A549 (cell line): ENCODE measurements at regions not wholly inside any gene's neighbourhood (a gene's known extent, or its start where the extent isn't known, plus 50 kb on each side); places are given as distances from the start of the nearest gene placed in this dataset.
"Not testable (repeated sequence)": the region's sequence is repeated elsewhere in the genome, so short reads cannot be mapped to it uniquely, and the experiment has no call there.

ENCODE experiments used
- ATAC-seq, 2 experiments: fragments of 200-7000 bp in 1 of 2; fragments of >200 bp in 1 of 2; cut with Nextera tagmentation in 1 of 2; cut with Tn5 transposase in 1 of 2; 3 replicates each; pipeline versions ENCODE4 v1.8.0 to v1.9.1; 2018 to 2020; ENCODE audit warnings: mild to moderate bottlenecking in 1 of 2, moderate library complexity in 1 of 2
- CTCF ChIA-PET: fragments of 300-600 bp; sonication (Branson Sonifier 250); formaldehyde crosslinking; extraction: SDS; loops from one replicate; lab custom pipeline; 2021; ENCODE audit warnings: antibody characterized with exemption, inconsistent platforms; lab: Yijun Ruan, JAX
- POLR2A ChIA-PET: fragments of 350-600 bp; formaldehyde crosslinking; extraction: SDS; loops from one replicate; lab custom pipeline; 2021; ENCODE audit warnings: antibody characterized with exemption, inconsistent platforms; lab: Yijun Ruan, JAX
- DNase-seq, 2 experiments: peaks; one replicate each; pipeline versions ENCODE4 v3.0.0 to v3.0.0-alpha.2; 2011 to 2016; ENCODE audit warnings: low read depth in 1 of 2, low spot score in 1 of 2
- FAIRE-seq: peaks from 2 replicates; lab custom pipeline; 2011; peaks lifted over from hg19 to GRCh38; lab: Jason Lieb, UNC
- H3K27ac ChIP-seq, 2 experiments: fragments of >200 bp; sonication (Bioruptor Twin); formaldehyde crosslinking; 3 replicates each; pipeline ENCODE4 v1.5.1; 2016 to 2017
- H3K4me1 ChIP-seq: fragments of >200 bp; sonication (Bioruptor Twin); formaldehyde crosslinking; 3 replicates; pipeline ENCODE4 v1.6.1; 2016
- H3K4me2 ChIP-seq: fragments of >200 bp; sonication (Bioruptor Twin); formaldehyde crosslinking; 3 replicates; pipeline ENCODE4 v1.6.1; 2016
- H3K4me3 ChIP-seq: fragments of >200 bp; sonication (Bioruptor Twin); formaldehyde crosslinking; 3 replicates; pipeline ENCODE4 v1.5.1; 2016
- H3K9me3 ChIP-seq: fragments of >200 bp; sonication (Bioruptor Twin); formaldehyde crosslinking; 3 replicates; pipeline ENCODE4 v1.6.1; 2016
- BHLHE40 ChIP-seq: IDR thresholded peaks from 2 replicates; pipeline ENCODE4 v1.6.1; 2012; ENCODE audit warnings: low read depth, low read length, inconsistent platforms
- CEBPB ChIP-seq, 2 experiments: fragments of >200 bp in 1 of 2; sonication (Bioruptor Twin) in 1 of 2; formaldehyde crosslinking in 1 of 2; IDR thresholded peaks; 2 replicates each; pipeline ENCODE4 v1.6.1; 2012 to 2016
- CHD2 ChIP-seq: fragments of 150-350 bp; IDR thresholded peaks from 2 replicates; pipeline ENCODE4 v1.6.1; 2014; ENCODE audit warnings: low read length; ENCODE audit not compliant: partially characterized antibody
- EHMT2 ChIP-seq: fragments of 200-600 bp; sonication (generic); IDR thresholded peaks from 2 replicates; pipeline ENCODE4 v1.6.1; 2016; ENCODE audit warnings: antibody characterized with exemption, low read depth, mild to moderate bottlenecking, moderate library complexity
- EP300 ChIP-seq, 2 experiments: fragments of >200 bp; sonication (Bioruptor Twin); formaldehyde crosslinking; IDR thresholded peaks; 2 replicates in 1 of 2; 3 replicates in 1 of 2; pipeline ENCODE4 v1.6.1; 2016 to 2017
- FOXS1 ChIP-seq: fragments of 250-450 bp; sonication (Bioruptor Pico); IDR thresholded peaks from 2 replicates; pipeline ENCODE4 v1.5.0; 2020; ENCODE audit warnings: mild to moderate bottlenecking, moderate library complexity
- GATA3 ChIP-seq: IDR thresholded peaks from 2 replicates; pipeline ENCODE4 v1.6.1; 2012; ENCODE audit warnings: borderline replicate concordance
- HOXB5 ChIP-seq: fragments of 250-450 bp; sonication (Bioruptor Pico); IDR thresholded peaks from 2 replicates; pipeline ENCODE4 v1.5.0; 2020; ENCODE audit warnings: mild to moderate bottlenecking, moderate library complexity
- JUN ChIP-seq, 2 experiments: fragments of >200 bp; sonication (Bioruptor Twin); formaldehyde crosslinking; IDR thresholded peaks; 2 replicates in 1 of 2; 3 replicates in 1 of 2; pipeline ENCODE4 v1.6.1; 2016 to 2017
- JUNB ChIP-seq: fragments of >200 bp; sonication (Bioruptor Twin); formaldehyde crosslinking; IDR thresholded peaks from 2 replicates; pipeline ENCODE4 v1.6.1; 2016
- KDM1A ChIP-seq: fragments of 200-600 bp; sonication (generic); IDR thresholded peaks from 2 replicates; pipeline ENCODE4 v1.6.1; 2016; ENCODE audit warnings: low read depth, mild to moderate bottlenecking
- KDM5A ChIP-seq: fragments of 200-600 bp; sonication (generic); IDR thresholded peaks from 2 replicates; pipeline ENCODE4 v1.6.1; 2016; ENCODE audit warnings: antibody characterized with exemption, mild to moderate bottlenecking
- MYC ChIP-seq: IDR thresholded peaks from 2 replicates; pipeline ENCODE4 v1.6.1; 2012; ENCODE audit warnings: mild to moderate bottlenecking, inconsistent platforms, low read length, improper control_type of control experiment, borderline replicate concordance
- NFE2L2 ChIP-seq: fragments of 150-350 bp; conservative IDR thresholded peaks from 2 replicates; pipeline ENCODE4 v1.6.1; 2014; ENCODE audit warnings: low read length
- POLR2AphosphoS2 ChIP-seq: conservative IDR thresholded peaks from 2 replicates; pipeline ENCODE4 v1.6.1; 2012; ENCODE audit warnings: low read length, improper control_type of control experiment, inconsistent platforms
- RARB ChIP-seq: fragments of 250-450 bp; sonication (Bioruptor Pico); IDR thresholded peaks from 2 replicates; pipeline ENCODE4 v1.8.0; 2021; ENCODE audit warnings: mild to moderate bottlenecking, moderate library complexity
- RCOR1 ChIP-seq: fragments of 150-350 bp; IDR thresholded peaks from 2 replicates; pipeline ENCODE4 v1.6.1; 2014; ENCODE audit warnings: antibody characterized with exemption, low read length, low read depth
- RNF2 ChIP-seq: fragments of 200-600 bp; sonication (generic); IDR thresholded peaks from 2 replicates; pipeline ENCODE4 v1.6.1; 2016; ENCODE audit warnings: low read depth, mild to moderate bottlenecking, antibody characterized with exemption, moderate library complexity, borderline replicate concordance
- SREBF2 ChIP-seq: fragments of 450-650 bp; IDR thresholded peaks from 2 replicates; pipeline ENCODE4 v1.6.1; 2014; ENCODE audit warnings: mild to moderate bottlenecking, moderate library complexity
- TFCP2L1 ChIP-seq: fragments of 250-450 bp; sonication (Bioruptor Pico); IDR thresholded peaks from 2 replicates; pipeline ENCODE4 v1.5.0; 2021; ENCODE audit warnings: mild to moderate bottlenecking
- ZC3H11A ChIP-seq: fragments of 450-650 bp; IDR thresholded peaks from 2 replicates; pipeline ENCODE4 v1.6.1; 2014; ENCODE audit warnings: antibody characterized with exemption, mild to moderate bottlenecking
- WGBS: methylation state at CpG from one replicate; pipeline ENCODE4 v1.1.6; 2017; ENCODE audit errors: missing lambda C conversion rate; 5-methylcytosine and 5-hydroxymethylcytosine counted together
- TF ChIP-seq, protein P1 (sequence below): fragments of 150-350 bp; IDR thresholded peaks from 2 replicates; pipeline ENCODE4 v1.6.1; 2014; ENCODE audit warnings: low read depth, mild to moderate bottlenecking, low read length
- TF ChIP-seq, protein P2 (sequence below): fragments of >200 bp; sonication (Bioruptor Twin); formaldehyde crosslinking; IDR thresholded peaks from 3 replicates; pipeline ENCODE4 v1.6.1; 2016
- TF ChIP-seq, protein P3 (sequence below): fragments of >200 bp; sonication (Bioruptor Twin); formaldehyde crosslinking; IDR thresholded peaks from 2 replicates; pipeline ENCODE4 v1.6.1; 2016
- TF ChIP-seq, protein P4 (sequence below): fragments of 200-600 bp; sonication (generic); IDR thresholded peaks from 2 replicates; pipeline ENCODE4 v1.6.1; 2016; ENCODE audit warnings: antibody characterized with exemption, mild to moderate bottlenecking, moderate library complexity
- TF ChIP-seq, protein P5 (sequence below): fragments of 250-450 bp; sonication (Bioruptor Pico); IDR thresholded peaks from 2 replicates; pipeline ENCODE4 v1.5.0; 2021; ENCODE audit warnings: mild to moderate bottlenecking, moderate library complexity, borderline replicate concordance

DNA sequence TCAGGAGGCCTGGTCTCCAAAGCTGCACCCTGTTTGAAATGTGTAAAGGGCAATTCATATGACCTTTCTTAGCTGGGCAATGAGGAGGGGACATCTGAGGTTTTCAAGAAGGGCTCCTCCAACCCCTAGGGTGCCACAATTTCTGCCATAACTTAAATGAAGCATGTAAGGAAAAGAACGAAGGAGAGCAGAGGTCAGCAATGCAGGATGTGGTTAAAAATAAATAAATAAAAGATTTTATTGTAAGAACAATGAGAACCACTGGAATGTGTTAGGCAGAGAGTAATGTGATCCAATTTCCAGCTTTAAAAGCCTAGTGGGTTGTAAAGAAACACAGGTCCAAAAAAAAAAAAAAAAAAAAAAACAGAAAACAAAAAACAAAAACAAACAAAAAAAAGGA, 673.1 kb downstream of the TNS3 start:
- 12% methylated on average over 1 of the region's 1 CpG for WGBS
- POLR2A ChIA-PET = no interaction called here
- H3K4me2 ChIP-seq = no peak overlapping the region
- no peak overlapping the region for H3K4me3 ChIP-seq
- TF ChIP-seq, protein P1, sequence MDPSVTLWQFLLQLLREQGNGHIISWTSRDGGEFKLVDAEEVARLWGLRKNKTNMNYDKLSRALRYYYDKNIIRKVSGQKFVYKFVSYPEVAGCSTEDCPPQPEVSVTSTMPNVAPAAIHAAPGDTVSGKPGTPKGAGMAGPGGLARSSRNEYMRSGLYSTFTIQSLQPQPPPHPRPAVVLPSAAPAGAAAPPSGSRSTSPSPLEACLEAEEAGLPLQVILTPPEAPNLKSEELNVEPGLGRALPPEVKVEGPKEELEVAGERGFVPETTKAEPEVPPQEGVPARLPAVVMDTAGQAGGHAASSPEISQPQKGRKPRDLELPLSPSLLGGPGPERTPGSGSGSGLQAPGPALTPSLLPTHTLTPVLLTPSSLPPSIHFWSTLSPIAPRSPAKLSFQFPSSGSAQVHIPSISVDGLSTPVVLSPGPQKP = no peak
- no peak for TF ChIP-seq KDM5A
- TF ChIP-seq POLR2AphosphoS2 = no peak
- TF ChIP-seq RCOR1 = no peak
- TF ChIP-seq CEBPB (IDR thresholded peaks at IDR 0.05) = no peak
- TF ChIP-seq FOXS1 (CRISPR knock-in tag) = no peak
- TF ChIP-seq CHD2 = no peak
- TF ChIP-seq, protein P2, sequence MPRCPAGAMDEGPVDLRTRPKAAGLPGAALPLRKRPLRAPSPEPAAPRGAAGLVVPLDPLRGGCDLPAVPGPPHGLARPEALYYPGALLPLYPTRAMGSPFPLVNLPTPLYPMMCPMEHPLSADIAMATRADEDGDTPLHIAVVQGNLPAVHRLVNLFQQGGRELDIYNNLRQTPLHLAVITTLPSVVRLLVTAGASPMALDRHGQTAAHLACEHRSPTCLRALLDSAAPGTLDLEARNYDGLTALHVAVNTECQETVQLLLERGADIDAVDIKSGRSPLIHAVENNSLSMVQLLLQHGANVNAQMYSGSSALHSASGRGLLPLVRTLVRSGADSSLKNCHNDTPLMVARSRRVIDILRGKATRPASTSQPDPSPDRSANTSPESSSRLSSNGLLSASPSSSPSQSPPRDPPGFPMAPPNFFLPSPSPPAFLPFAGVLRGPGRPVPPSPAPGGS = no peak
- no peak for TF ChIP-seq KDM1A
- no peak for TF ChIP-seq JUN (IDR thresholded peaks at IDR 0.05)
- TF ChIP-seq, all 56 proteins: peak for 0
- Histone ChIP-seq H3K4me1 (no peaks in the 10 kb centered on the region), H3K27ac (0 out of 6 replicates have a peak overlapping the region, but pooled peaks of 1 of the 2 experiments have one; percentile 35), H3K9me3 (peaks cover 3% of the 10 kb centered on the region; the same call in 1 of the 3 replicates)
- CTCF ChIA-PET = interaction anchor here (0.9 to 1.2 kb wide), 2 partner anchors 14 to 56 kb away, joined by 3 read pairs; no protein-coding TSS in a partner anchor
- no peak for ATAC-seq
- no peak for FAIRE-seq
- DNase-seq = no peak

DNA sequence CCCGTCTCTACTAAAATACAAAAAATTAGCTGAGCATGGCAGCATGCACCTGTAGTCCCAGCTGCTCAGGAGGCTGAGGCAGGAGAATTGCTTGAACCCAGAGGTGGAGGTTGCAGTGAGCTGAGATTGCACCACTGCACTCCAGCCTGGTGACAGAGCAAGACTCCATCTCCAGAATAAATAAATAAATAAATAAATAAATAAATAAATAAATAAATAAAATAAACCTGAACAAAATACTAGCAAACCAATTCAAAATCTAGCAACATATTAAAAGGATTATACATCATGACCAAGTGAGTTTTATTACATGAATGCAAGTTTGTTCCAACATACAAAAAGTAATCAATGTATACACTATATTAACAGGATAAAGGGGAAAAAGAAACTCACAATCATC, 677.4 kb downstream of the TNS3 start:
- TF ChIP-seq ZC3H11A = peak; percentile 66
- CTCF ChIA-PET, DNase-seq, ATAC-seq, H3K4me1 ChIP-seq, H3K27ac ChIP-seq, H3K9me3 ChIP-seq, H3K4me3 ChIP-seq, POLR2A ChIA-PET, H3K4me2 ChIP-seq: not testable (repeated sequence)
- WGBS = 88% methylated on average over 1 of the region's 1 CpG
- peak; percentile 73 for FAIRE-seq

DNA sequence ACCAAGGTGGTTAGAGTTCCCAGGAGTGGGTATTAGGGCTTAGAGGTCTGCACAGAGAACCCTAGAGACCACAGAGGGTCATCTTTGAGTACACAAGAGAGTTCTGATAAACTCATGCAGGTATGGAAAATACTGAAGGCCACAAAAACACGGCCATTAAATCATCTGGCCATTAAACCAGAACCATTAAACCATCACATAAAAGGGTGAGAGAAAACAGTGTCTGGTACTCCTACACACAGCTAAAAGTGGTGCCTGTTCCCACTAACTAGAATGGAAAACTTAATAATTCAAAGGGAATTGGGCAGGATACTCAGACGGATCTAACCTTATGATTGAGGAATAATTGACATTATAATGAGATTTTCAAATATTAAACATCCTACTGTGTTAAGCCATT, 679.4 kb downstream of the TNS3 start:
- no peak overlapping the region for H3K4me2 ChIP-seq
- no peak overlapping the region for H3K27ac ChIP-seq
- H3K4me3 ChIP-seq = no peak overlapping the region
- FAIRE-seq (no peak), ATAC-seq (no peak), DNase-seq (no peak)
- CTCF ChIA-PET = interaction anchor here (0.9 kb wide), 1 partner anchor 979 kb away, joined by 4 read pairs; no protein-coding TSS in a partner anchor
- no peaks in the 10 kb centered on the region for H3K4me1 ChIP-seq
- 23% methylated on average over 2 of the region's 2 CpGs for WGBS
- H3K9me3 ChIP-seq = no peaks in the 10 kb centered on the region
- POLR2A ChIA-PET = no interaction called here
- no peak for TF ChIP-seq EHMT2
- TF ChIP-seq SREBF2 = no peak
- no peak for TF ChIP-seq GATA3
- TF ChIP-seq, protein P3, sequence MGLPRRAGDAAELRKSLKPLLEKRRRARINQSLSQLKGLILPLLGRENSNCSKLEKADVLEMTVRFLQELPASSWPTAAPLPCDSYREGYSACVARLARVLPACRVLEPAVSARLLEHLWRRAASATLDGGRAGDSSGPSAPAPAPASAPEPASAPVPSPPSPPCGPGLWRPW = no peak
- TF ChIP-seq EP300 (IDR thresholded peaks at IDR 0.05) = no peak
- TF ChIP-seq RARB (CRISPR knock-in tag) = no peak
- TF ChIP-seq, protein P4, sequence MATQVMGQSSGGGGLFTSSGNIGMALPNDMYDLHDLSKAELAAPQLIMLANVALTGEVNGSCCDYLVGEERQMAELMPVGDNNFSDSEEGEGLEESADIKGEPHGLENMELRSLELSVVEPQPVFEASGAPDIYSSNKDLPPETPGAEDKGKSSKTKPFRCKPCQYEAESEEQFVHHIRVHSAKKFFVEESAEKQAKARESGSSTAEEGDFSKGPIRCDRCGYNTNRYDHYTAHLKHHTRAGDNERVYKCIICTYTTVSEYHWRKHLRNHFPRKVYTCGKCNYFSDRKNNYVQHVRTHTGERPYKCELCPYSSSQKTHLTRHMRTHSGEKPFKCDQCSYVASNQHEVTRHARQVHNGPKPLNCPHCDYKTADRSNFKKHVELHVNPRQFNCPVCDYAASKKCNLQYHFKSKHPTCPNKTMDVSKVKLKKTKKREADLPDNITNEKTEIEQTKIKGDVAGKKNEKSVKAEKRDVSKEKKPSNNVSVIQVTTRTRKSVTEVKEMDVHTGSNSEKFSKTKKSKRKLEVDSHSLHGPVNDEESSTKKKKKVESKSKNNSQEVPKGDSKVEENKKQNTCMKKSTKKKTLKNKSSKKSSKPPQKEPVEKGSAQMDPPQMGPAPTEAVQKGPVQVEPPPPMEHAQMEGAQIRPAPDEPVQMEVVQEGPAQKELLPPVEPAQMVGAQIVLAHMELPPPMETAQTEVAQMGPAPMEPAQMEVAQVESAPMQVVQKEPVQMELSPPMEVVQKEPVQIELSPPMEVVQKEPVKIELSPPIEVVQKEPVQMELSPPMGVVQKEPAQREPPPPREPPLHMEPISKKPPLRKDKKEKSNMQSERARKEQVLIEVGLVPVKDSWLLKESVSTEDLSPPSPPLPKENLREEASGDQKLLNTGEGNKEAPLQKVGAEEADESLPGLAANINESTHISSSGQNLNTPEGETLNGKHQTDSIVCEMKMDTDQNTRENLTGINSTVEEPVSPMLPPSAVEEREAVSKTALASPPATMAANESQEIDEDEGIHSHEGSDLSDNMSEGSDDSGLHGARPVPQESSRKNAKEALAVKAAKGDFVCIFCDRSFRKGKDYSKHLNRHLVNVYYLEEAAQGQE = no peak
- no peak for TF ChIP-seq BHLHE40
- no peak for TF ChIP-seq RNF2
- TF ChIP-seq MYC = no peak
- no peak for TF ChIP-seq NFE2L2
- TF ChIP-seq, protein P5, sequence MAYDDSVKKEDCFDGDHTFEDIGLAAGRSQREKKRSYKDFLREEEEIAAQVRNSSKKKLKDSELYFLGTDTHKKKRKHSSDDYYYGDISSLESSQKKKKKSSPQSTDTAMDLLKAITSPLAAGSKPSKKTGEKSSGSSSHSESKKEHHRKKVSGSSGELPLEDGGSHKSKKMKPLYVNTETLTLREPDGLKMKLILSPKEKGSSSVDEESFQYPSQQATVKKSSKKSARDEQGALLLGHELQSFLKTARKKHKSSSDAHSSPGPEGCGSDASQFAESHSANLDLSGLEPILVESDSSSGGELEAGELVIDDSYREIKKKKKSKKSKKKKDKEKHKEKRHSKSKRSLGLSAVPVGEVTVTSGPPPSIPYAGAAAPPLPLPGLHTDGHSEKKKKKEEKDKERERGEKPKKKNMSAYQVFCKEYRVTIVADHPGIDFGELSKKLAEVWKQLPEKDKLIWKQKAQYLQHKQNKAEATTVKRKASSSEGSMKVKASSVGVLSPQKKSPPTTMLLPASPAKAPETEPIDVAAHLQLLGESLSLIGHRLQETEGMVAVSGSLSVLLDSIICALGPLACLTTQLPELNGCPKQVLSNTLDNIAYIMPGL (CRISPR knock-in tag) = no peak
- no peak for TF ChIP-seq JUNB
- TF ChIP-seq HOXB5 = no peak
- TF ChIP-seq TFCP2L1 = no peak
- TF ChIP-seq KDM1A = no peak
